H1 (cell line): ENCODE measurements at regions not wholly inside any gene's neighbourhood (a gene's known extent, or its start where the extent isn't known, plus 50 kb on each side); places are given as distances from the start of the nearest gene placed in this dataset.

Experiments
- CTCF ChIA-PET: fragments of 300-600 bp; sonication (Branson Sonifier 250); formaldehyde crosslinking; loops from one replicate; lab custom pipeline; 2021; ENCODE audit not compliant: partially characterized antibody; lab: Charles Lee
- POLR2A ChIA-PET: fragments of 300-600 bp; sonication (Branson Sonifier 250); formaldehyde crosslinking; loops from one replicate; lab custom pipeline; 2021; ENCODE audit warnings: inconsistent platforms; ENCODE audit not compliant: partially characterized antibody; lab: Charles Lee
- DNase-seq, 2 experiments: peaks; one replicate each; pipeline versions ENCODE4 v3.0.0 to v3.0.0-alpha.2; 2010 to 2022; ENCODE audit warnings: low spot score in 2 of 2, low read depth in 1 of 2, mixed read lengths in 1 of 2
- FAIRE-seq: peaks from 2 replicates; lab custom pipeline; 2011; peaks lifted over from hg19 to GRCh38; lab: Jason Lieb, UNC
- H2AFZ ChIP-seq: 2 replicates; pipeline ENCODE4 v1.8.1; 2012; ENCODE audit warnings: low read length, inconsistent platforms
- H2AK5ac ChIP-seq: 2 replicates; pipeline ENCODE4 v1.6.1; 2013; ENCODE audit warnings: low read depth, low read length
- H2BK120ac ChIP-seq: replicated peaks from 2 replicates; pipeline ENCODE3; 2013; ENCODE audit warnings: low read depth, low read length, inconsistent platforms
- H2BK12ac ChIP-seq: 2 replicates; pipeline ENCODE4 v1.6.1; 2013; ENCODE audit warnings: low read depth, low read length
- H2BK15ac ChIP-seq: 2 replicates; pipeline ENCODE4 v1.6.1; 2013; ENCODE audit warnings: low read length
- H2BK20ac ChIP-seq: 2 replicates; pipeline ENCODE4 v1.6.1; 2013; ENCODE audit warnings: low read length
- H2BK5ac ChIP-seq: 2 replicates; pipeline ENCODE4 v1.6.1; 2013; ENCODE audit warnings: low read depth, low read length
- H3K14ac ChIP-seq: 2 replicates; pipeline ENCODE4 v1.6.1; 2013; ENCODE audit warnings: inconsistent platforms; ENCODE audit not compliant: insufficient read length
- H3K18ac ChIP-seq: 2 replicates; pipeline ENCODE4 v1.6.1; 2013; ENCODE audit warnings: low read length; ENCODE audit errors: extremely low read depth
- H3K23ac ChIP-seq: 2 replicates; pipeline ENCODE4 v1.6.1; 2013; ENCODE audit warnings: inconsistent platforms; ENCODE audit not compliant: insufficient read length
- H3K23me2 ChIP-seq: 2 replicates; pipeline ENCODE4 v1.6.1; 2013; ENCODE audit warnings: low read depth, low read length
- H3K27ac ChIP-seq: 2 replicates; pipeline ENCODE4 v1.6.1; 2011; ENCODE audit warnings: low read depth, low read length, inconsistent platforms
- H3K27me3 ChIP-seq, 4 experiments: replicated peaks in 1 of 4; 1 replicate in 1 of 4; 2 replicates in 3 of 4; pipeline versions ENCODE4 v1.6.1 to v1.8.1; 2011 to 2013; ENCODE audit warnings: low read length in 3 of 4, mild to moderate bottlenecking in 3 of 4, inconsistent platforms in 2 of 4, mixed read lengths in 2 of 4, moderate library complexity in 1 of 4; ENCODE audit not compliant: control insufficient read depth in 3 of 4, insufficient read depth in 3 of 4; ENCODE audit errors: extremely low read depth in 1 of 4
- H3K36me3 ChIP-seq, 4 experiments: 2 replicates each; pipeline versions ENCODE4 v1.6.1 to v1.8.1; 2011 to 2013; ENCODE audit warnings: mild to moderate bottlenecking in 4 of 4, low read length in 3 of 4, moderate library complexity in 2 of 4, control low read depth in 1 of 4, inconsistent platforms in 1 of 4; ENCODE audit not compliant: insufficient read depth in 4 of 4, control insufficient read depth in 2 of 4
- H3K4ac ChIP-seq: replicated peaks from 2 replicates; pipeline ENCODE3; 2013; ENCODE audit warnings: low read length, low read depth, mixed read lengths, inconsistent platforms; ENCODE audit not compliant: insufficient read length
- H3K4me1 ChIP-seq, 4 experiments: replicated peaks in 1 of 4; 1 replicate in 1 of 4; 2 replicates in 3 of 4; pipeline versions ENCODE4 v1.6.1 to v1.8.1; 2011 to 2013; ENCODE audit warnings: low read length in 3 of 4, inconsistent platforms in 2 of 4, mixed read lengths in 1 of 4; ENCODE audit not compliant: insufficient read depth in 4 of 4, control insufficient read depth in 3 of 4
- H3K4me2 ChIP-seq, 2 experiments: 2 replicates each; pipeline versions ENCODE4 v1.6.1 to v1.8.1; 2011 to 2013; ENCODE audit warnings: low read depth in 2 of 2, low read length in 2 of 2, control low read depth in 1 of 2, inconsistent platforms in 1 of 2, mild to moderate bottlenecking in 1 of 2; ENCODE audit not compliant: insufficient read depth in 1 of 2
- H3K4me3 ChIP-seq, 4 experiments: fragments of 200-600, 300-600 bp in 1 of 4; sonication (generic), shearing (Covaris generic), sonication (Bioruptor Twin) in 1 of 4; 2 replicates each; pipeline versions ENCODE4 v1.5.1 to v1.8.1; 2011 to 2016; ENCODE audit warnings: low read length in 4 of 4, low read depth in 3 of 4, control low read depth in 2 of 4, inconsistent platforms in 2 of 4, mild to moderate bottlenecking in 2 of 4, mixed read lengths in 1 of 4, moderate library complexity in 1 of 4; ENCODE audit not compliant: insufficient read depth in 2 of 4; ENCODE audit errors: extremely low read depth in 1 of 4
- H3K56ac ChIP-seq: replicated peaks from 2 replicates; pipeline ENCODE3; 2013; ENCODE audit warnings: low read depth, mild to moderate bottlenecking, mixed read lengths, low read length, inconsistent platforms; ENCODE audit not compliant: insufficient read length
- H3K79me1 ChIP-seq: 2 replicates; pipeline ENCODE4 v1.6.1; 2013; ENCODE audit warnings: low read depth, low read length, control low read depth
- H3K79me2 ChIP-seq, 2 experiments: 2 replicates each; pipeline versions ENCODE4 v1.6.1 to v1.8.1; 2012 to 2013; ENCODE audit warnings: low read length in 2 of 2, mild to moderate bottlenecking in 2 of 2, inconsistent platforms in 1 of 2; ENCODE audit not compliant: insufficient read depth in 2 of 2, control insufficient read depth in 1 of 2
- H3K9ac ChIP-seq, 4 experiments: replicated peaks in 1 of 4; 1 replicate in 1 of 4; 2 replicates in 3 of 4; pipeline versions ENCODE4 v1.6.1 to v1.8.1; 2011 to 2013; ENCODE audit warnings: low read depth in 3 of 4, low read length in 3 of 4, control low read depth in 2 of 4, mild to moderate bottlenecking in 2 of 4, moderate library complexity in 2 of 4, inconsistent platforms in 1 of 4; ENCODE audit errors: extremely low read depth in 1 of 4
- H3K9me3 ChIP-seq, 2 experiments: 2 replicates each; pipeline versions ENCODE4 v1.6.1 to v1.8.1; 2012 to 2013; ENCODE audit warnings: mild to moderate bottlenecking in 2 of 2, moderate library complexity in 2 of 2, control low read depth in 1 of 2, inconsistent platforms in 1 of 2, low read depth in 1 of 2, low read length in 1 of 2, mixed read lengths in 1 of 2; ENCODE audit not compliant: insufficient read depth in 2 of 2
- H4K20me1 ChIP-seq, 2 experiments: replicated peaks in 1 of 2; 2 replicates each; pipeline versions ENCODE3 to v1.8.1; 2011 to 2013; ENCODE audit warnings: inconsistent platforms in 2 of 2, low read length in 2 of 2, mild to moderate bottlenecking in 1 of 2; ENCODE audit not compliant: insufficient read depth in 2 of 2, control insufficient read depth in 1 of 2
- H4K5ac ChIP-seq: 2 replicates; pipeline ENCODE4 v1.6.1; 2013; ENCODE audit warnings: low read length, low read depth, mixed read lengths, inconsistent platforms; ENCODE audit not compliant: insufficient read length
- H4K8ac ChIP-seq: 2 replicates; pipeline ENCODE4 v1.8.0; 2013; ENCODE audit warnings: mild to moderate bottlenecking, moderate library complexity, low read length, inconsistent platforms; ENCODE audit not compliant: insufficient read depth; ENCODE audit errors: extremely low read depth
- H4K91ac ChIP-seq: replicated peaks from 2 replicates; pipeline ENCODE3; 2013; ENCODE audit warnings: low read length, mixed read lengths, inconsistent platforms; ENCODE audit not compliant: insufficient read length
- EZH2 ChIP-seq: fragments of 200-600 bp; sonication (generic); IDR thresholded peaks from 2 replicates; pipeline ENCODE4 v1.7.1; 2012; ENCODE audit warnings: low read depth, mild to moderate bottlenecking, moderate library complexity, low read length, inconsistent platforms; ENCODE audit not compliant: severe bottlenecking
- JUN ChIP-seq: IDR thresholded peaks from 2 replicates; pipeline ENCODE4 v1.6.1; 2011; ENCODE audit warnings: low read depth, mild to moderate bottlenecking, improper control_type of control experiment, low read length
- NRF1 ChIP-seq: IDR thresholded peaks from 2 replicates; pipeline ENCODE4 v1.6.1; 2011; ENCODE audit warnings: mild to moderate bottlenecking, low read depth, low read length, improper control_type of control experiment
- PHF8 ChIP-seq: fragments of 200-600 bp; sonication (generic); conservative IDR thresholded peaks from 2 replicates; pipeline ENCODE4 v1.7.1; 2012; ENCODE audit warnings: low read depth, mild to moderate bottlenecking, inconsistent platforms, low read length, moderate library complexity
- SIN3A ChIP-seq, 2 experiments: IDR thresholded peaks in 1 of 2; conservative IDR thresholded peaks in 1 of 2; 2 replicates each; pipeline ENCODE4 v1.6.1; 2011 to 2012; ENCODE audit warnings: low read length in 2 of 2, improper control_type of control experiment in 1 of 2, low read depth in 1 of 2, mild to moderate bottlenecking in 1 of 2
- SP1 ChIP-seq: IDR thresholded peaks from 2 replicates; pipeline ENCODE4 v1.6.1; 2011; ENCODE audit warnings: low read depth, low read length
- SRF ChIP-seq: IDR thresholded peaks from 2 replicates; pipeline ENCODE4 v1.6.1; 2011; ENCODE audit warnings: mild to moderate bottlenecking, low read depth, low read length, moderate library complexity
- TAF7 ChIP-seq: optimal IDR thresholded peaks from 2 replicates; pipeline ENCODE3; 2011; ENCODE audit warnings: low read depth, mild to moderate bottlenecking, inconsistent platforms, low read length, moderate library complexity, borderline replicate concordance
- TBP ChIP-seq: IDR thresholded peaks from 2 replicates; pipeline ENCODE4 v1.6.1; 2011; ENCODE audit warnings: low read depth, low read length, improper control_type of control experiment
- TEAD4 ChIP-seq: IDR thresholded peaks from 2 replicates; pipeline ENCODE4 v1.6.1; 2012; ENCODE audit warnings: low read depth, low read length, inconsistent platforms, mixed read lengths
- WGBS, 2 experiments: shearing (Covaris generic) in 1 of 2; methylation state at CpG; one replicate each; pipeline versions ENCODE4 v1.1.6 to v1.1.7; 2013 to 2015; ENCODE audit warnings: low lambda C conversion rate in 2 of 2, mixed read lengths in 2 of 2, inconsistent platforms in 1 of 2, low coverage in 1 of 2, missing lambda C conversion rate in 1 of 2; ENCODE audit not compliant: insufficient replicate concordance in 2 of 2, insufficient coverage in 1 of 2, insufficient read length in 1 of 2; ENCODE audit errors: extremely low coverage in 1 of 2, missing lambda C conversion rate in 1 of 2; 5-methylcytosine and 5-hydroxymethylcytosine counted together

DNA sequence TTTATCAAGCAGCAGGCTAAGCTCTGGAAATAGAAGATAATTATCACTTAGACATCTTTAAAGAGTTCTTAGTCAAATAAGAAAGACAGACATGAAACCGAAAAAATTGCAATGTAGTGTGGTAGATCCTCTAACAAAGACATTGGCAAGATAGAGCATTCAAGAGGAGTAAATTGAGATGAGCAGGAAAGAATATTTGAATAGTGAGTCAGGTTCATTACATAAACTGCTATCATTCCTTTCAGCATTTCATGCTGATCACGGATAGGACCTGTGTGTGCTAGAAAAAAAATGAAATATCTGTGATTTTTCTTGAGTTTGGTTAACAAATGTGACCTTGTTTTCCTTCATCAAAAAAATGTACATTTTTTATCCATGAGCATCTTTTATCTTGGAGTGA is 460.9 kb downstream of the OTOL1 start:
- Histone ChIP-seq H4K5ac (no peak overlapping the region), H2BK120ac (no peak overlapping the region), H2BK12ac (no peak overlapping the region), H3K27ac (no peak overlapping the region), H3K14ac (no peak overlapping the region), H3K18ac (no peak overlapping the region), H4K91ac (no peak overlapping the region), H4K20me1 (no peaks in the 10 kb centered on the region), H2BK15ac (no peak overlapping the region), H3K23me2 (no peaks in the 10 kb centered on the region), H3K4me2 (no peak overlapping the region), H2BK20ac (no peak overlapping the region), H3K9ac (no peak overlapping the region), H3K9me3 (no peaks in the 10 kb centered on the region), H3K23ac (no peak overlapping the region), H3K4me3 (no peak overlapping the region), H3K4me1 (no peaks in the 10 kb centered on the region), H3K4ac (no peak overlapping the region), H3K27me3 (no peaks in the 10 kb centered on the region), H2BK5ac (no peak overlapping the region), H3K56ac (no peak overlapping the region), H4K8ac (no peak overlapping the region), H3K79me1 (no peaks in the 10 kb centered on the region), H2AK5ac (no peak overlapping the region), H3K79me2 (no peaks in the 10 kb centered on the region), H3K36me3 (no peaks in the 10 kb centered on the region), H2AFZ (no peak overlapping the region)
- no peak for DNase-seq
- POLR2A ChIA-PET: no interaction called here
- FAIRE-seq: no peak
- WGBS, 2 experiments: 90% methylated on average over 2 of the region's 2 CpGs; no CpG with 5 or more reads in 1 of the 2 experiments
- CTCF ChIA-PET: no interaction called here
- TF ChIP-seq SRF (no peak), EZH2 (no peak), SIN3A (conservative IDR thresholded peaks at IDR 0.05 in 1 of 2, IDR thresholded peaks at IDR 0.05 in 1 of 2; ENCODE audit: low read depth in 1 of 2, low read length in 2 of 2) (no peak), TAF7 (no peak), NRF1 (no peak), SP1 (no peak), PHF8 (no peak), TEAD4 (no peak), TBP (no peak), JUN (no peak)
- TF ChIP-seq, all 59 proteins: peak for 0
